ENCODE measurements at regions not wholly inside any gene's neighbourhood (a gene's known extent, or its start where the extent isn't known, plus 50 kb on each side); places are given as distances from the start of the nearest gene placed in this dataset.

- TF ChIP-seq BACH1 (IDR thresholded peaks at IDR 0.05; ENCODE audit: borderline replicate concordance) (no peak), SMAD1 (IDR thresholded peaks at IDR 0.05; ENCODE audit: low read depth, partially characterized antibody) (no peak), MEF2B (IDR thresholded peaks at IDR 0.05; ENCODE audit: partially characterized antibody, poor library complexity, severe bottlenecking) (no peak), ZNF274 (IDR thresholded peaks at IDR 0.05; ENCODE audit: insufficient read depth, insufficient read length) (no peak), ETV6 (conservative IDR thresholded peaks at IDR 0.05 in 1 of 2, IDR thresholded peaks at IDR 0.05 in 1 of 2; ENCODE audit: borderline replicate concordance in 1 of 2, low read depth in 1 of 2) (no peak), KDM1A (IDR thresholded peaks at IDR 0.05; ENCODE audit: borderline replicate concordance) (no peak), ZZZ3 (IDR thresholded peaks at IDR 0.05; ENCODE audit: control insufficient read depth, insufficient read length, low read depth) (no peak)
- TF ChIP-seq, protein P1, sequence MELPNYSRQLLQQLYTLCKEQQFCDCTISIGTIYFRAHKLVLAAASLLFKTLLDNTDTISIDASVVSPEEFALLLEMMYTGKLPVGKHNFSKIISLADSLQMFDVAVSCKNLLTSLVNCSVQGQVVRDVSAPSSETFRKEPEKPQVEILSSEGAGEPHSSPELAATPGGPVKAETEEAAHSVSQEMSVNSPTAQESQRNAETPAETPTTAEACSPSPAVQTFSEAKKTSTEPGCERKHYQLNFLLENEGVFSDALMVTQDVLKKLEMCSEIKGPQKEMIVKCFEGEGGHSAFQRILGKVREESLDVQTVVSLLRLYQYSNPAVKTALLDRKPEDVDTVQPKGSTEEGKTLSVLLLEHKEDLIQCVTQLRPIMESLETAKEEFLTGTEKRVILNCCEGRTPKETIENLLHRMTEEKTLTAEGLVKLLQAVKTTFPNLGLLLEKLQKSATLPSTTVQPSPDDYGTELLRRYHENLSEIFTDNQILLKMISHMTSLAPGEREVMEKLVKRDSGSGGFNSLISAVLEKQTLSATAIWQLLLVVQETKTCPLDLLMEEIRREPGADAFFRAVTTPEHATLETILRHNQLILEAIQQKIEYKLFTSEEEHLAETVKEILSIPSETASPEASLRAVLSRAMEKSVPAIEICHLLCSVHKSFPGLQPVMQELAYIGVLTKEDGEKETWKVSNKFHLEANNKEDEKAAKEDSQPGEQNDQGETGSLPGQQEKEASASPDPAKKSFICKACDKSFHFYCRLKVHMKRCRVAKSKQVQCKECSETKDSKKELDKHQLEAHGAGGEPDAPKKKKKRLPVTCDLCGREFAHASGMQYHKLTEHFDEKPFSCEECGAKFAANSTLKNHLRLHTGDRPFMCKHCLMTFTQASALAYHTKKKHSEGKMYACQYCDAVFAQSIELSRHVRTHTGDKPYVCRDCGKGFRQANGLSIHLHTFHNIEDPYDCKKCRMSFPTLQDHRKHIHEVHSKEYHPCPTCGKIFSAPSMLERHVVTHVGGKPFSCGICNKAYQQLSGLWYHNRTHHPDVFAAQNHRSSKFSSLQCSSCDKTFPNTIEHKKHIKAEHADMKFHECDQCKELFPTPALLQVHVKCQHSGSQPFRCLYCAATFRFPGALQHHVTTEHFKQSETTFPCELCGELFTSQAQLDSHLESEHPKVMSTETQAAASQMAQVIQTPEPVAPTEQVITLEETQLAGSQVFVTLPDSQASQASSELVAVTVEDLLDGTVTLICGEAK (IDR thresholded peaks at IDR 0.05; ENCODE audit: borderline replicate concordance), result no peak
These were observed 134.7 kb downstream of the LHFPL1 start (continued) for GRCh38 chrX:112545051-112545450.

DNA sequence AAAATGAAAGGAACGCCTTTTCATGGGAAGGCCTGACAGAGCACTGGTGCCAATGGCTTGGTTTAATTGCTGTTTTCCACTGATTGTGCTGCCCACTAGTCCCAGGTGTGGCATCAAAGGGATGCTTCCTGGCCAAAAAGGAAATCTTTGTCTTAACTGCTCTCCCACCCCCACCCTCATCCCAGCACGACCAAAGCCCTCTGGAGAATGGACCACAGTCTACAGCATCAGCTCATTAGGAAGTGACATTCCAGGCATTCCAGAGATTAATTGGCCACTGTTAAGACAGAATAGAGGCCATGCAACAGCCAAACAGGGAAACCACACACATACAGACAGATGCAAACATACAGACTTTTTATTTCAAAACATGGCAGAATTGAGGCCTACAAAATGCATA, 143.2 kb downstream of the LHFPL1 start:
- Histone ChIP-seq H3K4me3 (no peak overlapping the region), H3K79me2 (ENCODE audit: control insufficient read depth, insufficient read depth, low read length) (no peaks in the 10 kb centered on the region), H3K27me3 (replicated peaks in 1 of 2; ENCODE audit: control insufficient read depth in 2 of 2, insufficient read depth in 2 of 2, low read length in 1 of 2) (no peaks in the 10 kb centered on the region), H3K9ac (ENCODE audit: control insufficient read depth, insufficient read depth, low read length) (no peak overlapping the region), H2AFZ (ENCODE audit: control insufficient read depth, low read depth, low read length) (no peak overlapping the region), H4K20me1 (ENCODE audit: control insufficient read depth, insufficient read depth) (no peaks in the 10 kb centered on the region), H3K4me2 (ENCODE audit: control insufficient read depth, insufficient read depth) (no peak overlapping the region), H3K27ac (ENCODE audit: control insufficient read depth, insufficient read depth) (no peak overlapping the region), H3K4me1 (ENCODE audit: control insufficient read depth, insufficient read depth, low read length) (no peaks in the 10 kb centered on the region), H3K36me3 (ENCODE audit: control insufficient read depth in 2 of 2, insufficient read depth in 2 of 2, low read length in 1 of 2) (no peaks in the 10 kb centered on the region), H3K9me3 (replicated peaks; ENCODE audit: control insufficient read depth, insufficient read depth, low read length) (no peaks in the 10 kb centered on the region)
- intact Hi-C loops (cut with micrococcal nuclease; ENCODE audit: unreplicated experiment) (no loop called here), in situ Hi-C loops (cut with MboI) (no loop called here)
- POLR2A ChIA-PET, result no interaction called here
- FAIRE-seq (no peak), DNase-seq (ENCODE audit: low read depth, low spot score) (no peak), ATAC-seq (no peak)
- TF ChIP-seq SRF (IDR thresholded peaks at IDR 0.05; ENCODE audit: low read depth in 2 of 2, low read length in 2 of 2) (no peak), RCOR1 (conservative IDR thresholded peaks at IDR 0.05; ENCODE audit: low read depth, low read length) (no peak), ATF3 (IDR thresholded peaks at IDR 0.05; ENCODE audit: borderline replicate concordance, extremely low read depth, low read depth, low read length) (no peak), ATF7 (IDR thresholded peaks at IDR 0.05; ENCODE audit: low read depth) (no peak), SMAD5 (IDR thresholded peaks at IDR 0.05; ENCODE audit: low read depth) (no peak), POU2F2 (IDR thresholded peaks at IDR 0.05; ENCODE audit: borderline replicate concordance, low read depth, low read length) (no peak), IKZF1 (conservative IDR thresholded peaks at IDR 0.05) (no peak)
- TF ChIP-seq, protein P2, sequence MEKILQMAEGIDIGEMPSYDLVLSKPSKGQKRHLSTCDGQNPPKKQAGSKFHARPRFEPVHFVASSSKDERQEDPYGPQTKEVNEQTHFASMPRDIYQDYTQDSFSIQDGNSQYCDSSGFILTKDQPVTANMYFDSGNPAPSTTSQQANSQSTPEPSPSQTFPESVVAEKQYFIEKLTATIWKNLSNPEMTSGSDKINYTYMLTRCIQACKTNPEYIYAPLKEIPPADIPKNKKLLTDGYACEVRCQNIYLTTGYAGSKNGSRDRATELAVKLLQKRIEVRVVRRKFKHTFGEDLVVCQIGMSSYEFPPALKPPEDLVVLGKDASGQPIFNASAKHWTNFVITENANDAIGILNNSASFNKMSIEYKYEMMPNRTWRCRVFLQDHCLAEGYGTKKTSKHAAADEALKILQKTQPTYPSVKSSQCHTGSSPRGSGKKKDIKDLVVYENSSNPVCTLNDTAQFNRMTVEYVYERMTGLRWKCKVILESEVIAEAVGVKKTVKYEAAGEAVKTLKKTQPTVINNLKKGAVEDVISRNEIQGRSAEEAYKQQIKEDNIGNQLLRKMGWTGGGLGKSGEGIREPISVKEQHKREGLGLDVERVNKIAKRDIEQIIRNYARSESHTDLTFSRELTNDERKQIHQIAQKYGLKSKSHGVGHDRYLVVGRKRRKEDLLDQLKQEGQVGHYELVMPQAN (conservative IDR thresholded peaks at IDR 0.05), result no peak
- WGBS (ENCODE audit: insufficient coverage, insufficient replicate concordance, low lambda C conversion rate, missing lambda C conversion rate), result 26% methylated on average over 2 of the region's 2 CpGs
- SMC1A ChIA-PET (ENCODE audit: uncharacterized antibody, unreplicated experiment), result no interaction called here
- RAD21 ChIA-PET (ENCODE audit: unreplicated experiment), result no interaction called here
- CTCF ChIA-PET, result no interaction called here
- no TSS peak for BruUV-seq (replicated peaks)

All from GM12878 (cell line).